NT2/D1 (cell line): ENCODE measurements at regions not wholly inside any gene's neighbourhood (a gene's known extent, or its start where the extent isn't known, plus 50 kb on each side); places are given as distances from the start of the nearest gene placed in this dataset.

Experiments
- SUZ12 ChIP-seq: IDR thresholded peaks from 2 replicates; pipeline ENCODE4 v1.6.1; 2011; ENCODE audit not compliant: insufficient read length, insufficient read depth; ENCODE audit errors: extremely low read depth
- YY1 ChIP-seq: IDR thresholded peaks from 2 replicates; pipeline ENCODE4 v1.6.1; 2011; ENCODE audit not compliant: insufficient read length, insufficient read depth
- ZNF274 ChIP-seq: IDR thresholded peaks from 2 replicates; pipeline ENCODE4 v1.6.1; 2011; ENCODE audit warnings: mild to moderate bottlenecking, low read depth, low read length

DNA sequence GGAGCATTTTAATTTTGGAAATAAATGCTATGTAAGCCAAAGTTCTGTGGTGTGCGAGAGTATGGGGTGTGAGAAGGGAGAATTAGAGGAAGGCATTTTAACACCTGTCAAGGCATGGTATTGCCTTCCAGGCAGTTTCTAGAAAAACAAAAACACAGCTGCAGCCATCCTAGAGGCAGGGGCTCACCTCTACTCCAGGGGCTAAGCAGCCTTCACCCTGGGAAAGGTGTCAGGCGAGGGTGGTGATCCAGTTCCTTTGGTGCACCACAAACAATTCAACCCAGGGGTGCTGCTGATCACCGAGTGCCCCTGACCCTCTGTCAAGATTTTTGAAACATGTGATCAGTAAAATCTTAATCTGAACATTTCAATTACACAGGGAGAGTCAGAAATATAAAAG is 59.2 kb upstream of the GPR26 start:
- TF ChIP-seq SUZ12, result no peak
- TF ChIP-seq YY1, result no peak
- TF ChIP-seq ZNF274, result no peak
